ENCODE measurements at regions not wholly inside any gene's neighbourhood (a gene's known extent, or its start where the extent isn't known, plus 50 kb on each side); places are given as distances from the start of the nearest gene placed in this dataset.
"Not testable (repeated sequence)": the region's sequence is repeated elsewhere in the genome, so short reads cannot be mapped to it uniquely, and the experiment has no call there.

GRCh38 chr5:62250085-62250484 is 55.9 kb upstream of the KIF2A start:
- TF ChIP-seq CTCF, JUN, MAX, EP300 (IDR thresholded peaks at IDR 0.05): not testable (repeated sequence)
